Right atrium auricular region (tissue), 2 donors: ENCODE measurements at regions not wholly inside any gene's neighbourhood (a gene's known extent, or its start where the extent isn't known, plus 50 kb on each side); places are given as distances from the start of the nearest gene placed in this dataset.

Experiments used
- DNase-seq: peaks from one replicate; pipeline ENCODE4 v3.0.0-alpha.2; 2019; ENCODE audit warnings: low spot score
- H3K27ac ChIP-seq, 2 donors: fragments of 200-600 bp; sonication (generic); 1 replicate in 1 of 2; 2 replicates in 1 of 2; pipeline ENCODE4 v1.5.1; 2016 to 2019
- H3K27me3 ChIP-seq, 2 donors: fragments of 200-600 bp; sonication (generic); one replicate each; pipeline versions ENCODE4 v1.5.1 to v1.6.0; 2017 to 2019
- H3K36me3 ChIP-seq: fragments of 200-600 bp; sonication (generic); one replicate; pipeline ENCODE4 v1.5.1; 2016
- H3K4me1 ChIP-seq, 2 donors: fragments of 200-600 bp; sonication (generic); one replicate each; pipeline versions ENCODE4 v1.5.1 to v1.6.0; 2017 to 2019
- H3K4me3 ChIP-seq, 2 donors: fragments of 200-600 bp; sonication (generic); 1 replicate in 1 of 2; 2 replicates in 1 of 2; pipeline ENCODE4 v1.5.1; 2017 to 2019; ENCODE audit warnings: mild to moderate bottlenecking in 1 of 2, moderate library complexity in 1 of 2
- H3K9me3 ChIP-seq, 2 donors: fragments of 200-600 bp; sonication (generic); one replicate each; pipeline ENCODE4 v1.5.1; 2019
- CTCF ChIP-seq, 2 donors: fragments of 200-600 bp; sonication (generic); IDR thresholded peaks; one replicate each; pipeline ENCODE4 v1.5.1; 2019; ENCODE audit warnings: antibody characterized with exemption in 2 of 2

GRCh38 chr12:77345336-77345735 lies 280.0 kb upstream of the E2F7 start:
- H3K36me3 ChIP-seq: no peaks in the 10 kb centered on the region
- no peaks in the 10 kb centered on the region for H3K9me3 ChIP-seq
- DNase-seq: no peak
- peaks cover 0 to 32% of the 10 kb centered on the region in 2 donors for H3K4me1 ChIP-seq
- H3K27me3 ChIP-seq: no peaks in the 10 kb centered on the region
- peak overlapping the region; percentile 47 to 58 for H3K27ac ChIP-seq
- H3K4me3 ChIP-seq: no peak overlapping the region
- no peak for TF ChIP-seq CTCF (IDR thresholded peaks at IDR 0.05)

- H3K4me1 ChIP-seq: peaks cover 0 to 32% of the 10 kb centered on the region in 2 donors
- TF ChIP-seq CTCF (IDR thresholded peaks at IDR 0.05): no peak
These were observed 279.3 kb upstream of the E2F7 start for GRCh38 chr12:77344651-77345050.

GRCh38 chr12:77343291-77343690 lies 277.9 kb upstream of the E2F7 start:
- no peaks in the 10 kb centered on the region for H3K36me3 ChIP-seq
- no peak overlapping the region for H3K27ac ChIP-seq
- TF ChIP-seq CTCF (IDR thresholded peaks at IDR 0.05): no peak
- no peak for DNase-seq
- no peaks in the 10 kb centered on the region for H3K9me3 ChIP-seq
- no peaks in the 10 kb centered on the region for H3K27me3 ChIP-seq
- H3K4me3 ChIP-seq: no peak overlapping the region
- peaks cover 0 to 32% of the 10 kb centered on the region in 2 donors for H3K4me1 ChIP-seq

More at GRCh38 chr12:77344651-77345050, 279.3 kb upstream of the E2F7 start:
- Histone ChIP-seq H3K27ac (peak overlapping the region in 1 of 2 donors; percentile 58), H3K4me3 (no peak overlapping the region), H3K36me3 (no peaks in the 10 kb centered on the region), H3K27me3 (no peaks in the 10 kb centered on the region), H3K9me3 (no peaks in the 10 kb centered on the region)
- no peak for DNase-seq

GRCh38 chr12:77342253-77342652 lies 276.9 kb upstream of the E2F7 start:
- Histone ChIP-seq H3K9me3 (no peaks in the 10 kb centered on the region), H3K4me1 (peaks cover 0 to 32% of the 10 kb centered on the region in 2 donors), H3K27me3 (no peaks in the 10 kb centered on the region), H3K4me3 (no peak overlapping the region), H3K27ac (no peak overlapping the region), H3K36me3 (no peaks in the 10 kb centered on the region)
- TF ChIP-seq CTCF (IDR thresholded peaks at IDR 0.05): no peak
- no peak for DNase-seq

- Histone ChIP-seq H3K9me3 (no peaks in the 10 kb centered on the region), H3K4me1 (peaks cover 0 to 5% of the 10 kb centered on the region in 2 donors), H3K4me3 (no peak overlapping the region), H3K27me3 (no peaks in the 10 kb centered on the region), H3K36me3 (no peaks in the 10 kb centered on the region), H3K27ac (no peak overlapping the region)
- no peak for TF ChIP-seq CTCF (IDR thresholded peaks at IDR 0.05)
- no peak for DNase-seq
These were observed 274.2 kb upstream of the E2F7 start for GRCh38 chr12:77339610-77340009.

GRCh38 chr12:77337362-77337761 lies 272.0 kb upstream of the E2F7 start:
- DNase-seq: no peak
- Histone ChIP-seq H3K27ac (no peak overlapping the region), H3K9me3 (no peaks in the 10 kb centered on the region), H3K4me3 (no peak overlapping the region), H3K36me3 (no peaks in the 10 kb centered on the region), H3K4me1 (no peaks in the 10 kb centered on the region), H3K27me3 (no peaks in the 10 kb centered on the region)
- no peak for TF ChIP-seq CTCF (IDR thresholded peaks at IDR 0.05)
